Panc1 (cell line): ENCODE measurements at regions not wholly inside any gene's neighbourhood (a gene's known extent, or its start where the extent isn't known, plus 50 kb on each side); places are given as distances from the start of the nearest gene placed in this dataset.
A peak's percentile ranks its signal among the peaks of the same experiment; 100 is the strongest.

Experiments
- ATAC-seq: fragments of 200-7000 bp; cut with Tn5 transposase; 2 replicates; pipeline ENCODE4 v1.9.1; 2020; ENCODE audit warnings: mild to moderate bottlenecking, moderate library complexity
- BruUV-seq: library from RNA; stranded (reverse); fragments of 400-500 nt; replicated peaks from 2 replicates; lab custom pipeline; 2021; lab: Mats Ljungman, UMichigan
- CTCF ChIA-PET: fragments of 300-600 bp; sonication (Branson Sonifier 250); formaldehyde crosslinking; loops from one replicate; lab custom pipeline; 2022; ENCODE audit warnings: antibody characterized with exemption; lab: Charles Lee
- POLR2A ChIA-PET: fragments of 300-600 bp; sonication (Branson Sonifier 250); formaldehyde crosslinking; loops from one replicate; lab custom pipeline; 2022; ENCODE audit warnings: antibody characterized with exemption; lab: Charles Lee
- DNase-seq: peaks from one replicate; pipeline ENCODE4 v3.0.0-alpha.2; 2010; ENCODE audit warnings: low read depth, low spot score
- H3K27ac ChIP-seq: 2 replicates; pipeline ENCODE4 v1.5.1; 2011; ENCODE audit warnings: mild to moderate bottlenecking, low read length, inconsistent platforms
- H3K27me3 ChIP-seq: fragments of 200-500 bp; sonication (Bioruptor generic); 2 replicates; pipeline ENCODE4 v1.6.0; 2014; ENCODE audit warnings: low read length, inconsistent platforms; ENCODE audit not compliant: control insufficient read depth, insufficient read depth
- H3K36me3 ChIP-seq: fragments of 200-500 bp; sonication (Bioruptor generic); 2 replicates; pipeline ENCODE4 v1.5.1; 2014; ENCODE audit warnings: inconsistent platforms, mild to moderate bottlenecking, low read length, moderate library complexity; ENCODE audit not compliant: control insufficient read depth, insufficient read depth
- H3K4me1 ChIP-seq: 2 replicates; pipeline ENCODE4 v1.5.1; 2011; ENCODE audit warnings: inconsistent platforms, mild to moderate bottlenecking, low read length, moderate library complexity; ENCODE audit not compliant: control insufficient read depth, insufficient read depth
- H3K4me3 ChIP-seq, 2 experiments: 2 replicates each; pipeline ENCODE4 v1.5.1; 2011 to 2012; ENCODE audit warnings: low read depth in 2 of 2, low read length in 2 of 2, mild to moderate bottlenecking in 2 of 2, inconsistent platforms in 1 of 2, moderate library complexity in 1 of 2
- H3K9me3 ChIP-seq: fragments of 200-500 bp; sonication (Bioruptor generic); 2 replicates; pipeline ENCODE4 v1.5.1; 2014; ENCODE audit warnings: low read depth, mild to moderate bottlenecking, inconsistent platforms, low read length, moderate library complexity; ENCODE audit not compliant: control insufficient read depth, insufficient read depth
- CTCF ChIP-seq: fragments of 450-650 bp; IDR thresholded peaks from 2 replicates; pipeline ENCODE4 v1.5.1; 2017; ENCODE audit warnings: mild to moderate bottlenecking
- POLR2AphosphoS5 ChIP-seq: IDR thresholded peaks from 2 replicates; pipeline ENCODE4 v1.6.1; 2012; ENCODE audit warnings: mild to moderate bottlenecking, low read depth, low read length, moderate library complexity
- REST ChIP-seq, 2 experiments: IDR thresholded peaks; 2 replicates each; pipeline ENCODE4 v1.6.1; 2011 to 2012; ENCODE audit warnings: low read depth in 2 of 2, control low read depth in 1 of 2, low read length in 1 of 2, mild to moderate bottlenecking in 1 of 2, moderate library complexity in 1 of 2; ENCODE audit not compliant: insufficient read depth in 1 of 2
- SIN3A ChIP-seq: IDR thresholded peaks from 2 replicates; pipeline ENCODE4 v1.6.1; 2012; ENCODE audit warnings: low read depth, mild to moderate bottlenecking, low read length, moderate library complexity, borderline replicate concordance; ENCODE audit not compliant: insufficient read depth
- TCF7L2 ChIP-seq: IDR thresholded peaks from 2 replicates; pipeline ENCODE4 v1.6.1; 2011; ENCODE audit warnings: mild to moderate bottlenecking, low read depth, low read length, inconsistent platforms
- in situ Hi-C: cut with HindIII; loops from 2 replicates; pipeline ENCODE4 v1.10.0; 2016; ENCODE audit warnings: low sequenced_read_pairs, low pct_unique_long_range_greater_than_20kb
- intact Hi-C: fragments of 100-400 bp; cut with micrococcal nuclease; formaldehyde crosslinking; loops from one replicate; pipeline ENCODE4 v1.10.0; 2022; ENCODE audit not compliant: unreplicated experiment

- intact Hi-C loops, result no loop called here
- CTCF ChIA-PET, result interaction anchor here (1.1 kb wide), 1 partner anchor 10 kb away, joined by 3 read pairs; no protein-coding TSS in a partner anchor
- peak; percentile 85 for ATAC-seq
- Histone ChIP-seq H3K4me3 (no peak overlapping the region), H3K36me3 (no peaks in the 10 kb centered on the region), H3K27ac (peak overlapping the region; percentile 68), H3K27me3 (no peaks in the 10 kb centered on the region), H3K4me1 (peaks cover 30% of the 10 kb centered on the region), H3K9me3 (no peaks in the 10 kb centered on the region)
- POLR2A ChIA-PET, result no interaction called here
- TF ChIP-seq TCF7L2 (no peak), CTCF (no peak), REST (IDR thresholded peaks at IDR 0.05; ENCODE audit: insufficient read depth in 1 of 2, low read depth in 2 of 2, low read length in 1 of 2) (no peak), SIN3A (no peak), POLR2AphosphoS5 (no peak)
- no peak for DNase-seq
- in situ Hi-C loops, result no loop called here
- BruUV-seq, result no TSS peak
Observed at GRCh38 chr2:240374085-240374907, 61.2 kb upstream of the GPC1 start.

GRCh38 chr2:240375024-240375645, 60.3 kb upstream of the GPC1 start:
- ChIA-PET CTCF (interaction anchor here (1.1 kb wide), 1 partner anchor 9 kb away, joined by 3 read pairs; no protein-coding TSS in a partner anchor), POLR2A (no interaction called here)
- ATAC-seq (no peak), DNase-seq (no peak)
- no peak overlapping the region for H3K27ac ChIP-seq
- BruUV-seq, result no TSS peak
- H3K4me3 ChIP-seq, result no peak overlapping the region
- H3K36me3 ChIP-seq, result no peaks in the 10 kb centered on the region
- no peaks in the 10 kb centered on the region for H3K27me3 ChIP-seq
- no peaks in the 10 kb centered on the region for H3K9me3 ChIP-seq
- in situ Hi-C loops, result no loop called here
- intact Hi-C loops, result no loop called here
- H3K4me1 ChIP-seq, result peaks cover 22% of the 10 kb centered on the region
- TF ChIP-seq SIN3A, result no peak
- TF ChIP-seq POLR2AphosphoS5, result no peak
- no peak for TF ChIP-seq TCF7L2
- no peak for TF ChIP-seq REST (IDR thresholded peaks at IDR 0.05; ENCODE audit: insufficient read depth in 1 of 2, low read depth in 2 of 2, low read length in 1 of 2)
- TF ChIP-seq CTCF, result no peak
